ENCODE measurements at regions not wholly inside any gene's neighbourhood (a gene's known extent, or its start where the extent isn't known, plus 50 kb on each side); places are given as distances from the start of the nearest gene placed in this dataset.

DNA sequence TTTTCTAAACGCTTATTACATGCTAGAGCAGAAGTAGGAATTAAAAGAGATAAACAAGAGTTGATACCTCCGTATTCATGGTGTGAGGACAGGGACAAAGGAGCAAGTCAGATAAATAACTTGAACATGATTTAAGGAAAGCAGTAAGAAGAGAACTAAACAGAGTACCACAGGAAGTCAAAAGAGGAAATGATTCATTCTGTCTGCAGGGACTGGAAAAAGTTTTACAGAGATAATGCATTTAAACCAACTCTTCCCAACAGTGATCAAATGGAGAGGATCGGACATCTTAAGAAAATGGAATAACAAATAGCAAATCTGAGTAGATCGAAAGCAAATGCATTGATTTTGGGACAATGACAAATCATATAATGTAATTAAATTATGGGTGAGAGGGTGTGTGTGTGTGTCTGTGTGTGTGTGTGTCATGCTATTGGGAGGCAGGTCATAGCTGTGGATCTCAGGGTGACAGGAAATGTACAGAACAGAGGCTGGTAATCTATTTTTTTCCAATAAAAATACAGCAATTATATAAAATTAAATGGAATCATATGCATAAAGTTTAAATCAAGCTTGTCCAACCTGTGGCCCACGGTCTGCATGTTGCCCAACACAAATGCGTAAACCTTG is 113.4 kb downstream of the MC4R start:
- TF ChIP-seq EP300 (IDR thresholded peaks at IDR 0.05; ENCODE audit: low read depth) (no peak), POLR2A (IDR thresholded peaks at IDR 0.05) (no peak), POLR2AphosphoS5 (IDR thresholded peaks at IDR 0.05) (no peak), CTCF (IDR thresholded peaks at IDR 0.05) (no peak)
- intact Hi-C loops (cut with DNase I; ENCODE audit: low total_unique reads): no loop called here

GRCh38 chr18:60249388-60249787 is 123.2 kb downstream of the MC4R start:
- no peak for DNase-seq
- 93 to 94% methylated on average over 8 of the region's 8 CpGs for WGBS, 2 donors (ENCODE audit: low coverage in 1 of 2)
- Histone ChIP-seq H3K4me3 (no peak overlapping the region), H3K36me3 (no peaks in the 10 kb centered on the region), H3K27me3 (no peaks in the 10 kb centered on the region), H3K4me1 (no peaks in the 10 kb centered on the region), H3K27ac (no peak overlapping the region), H3K9me3 (no peaks in the 10 kb centered on the region)
- no peak for TF ChIP-seq POLR2A (IDR thresholded peaks at IDR 0.05)
- TF ChIP-seq EP300 (IDR thresholded peaks at IDR 0.05; ENCODE audit: low read depth): no peak
- no peak for TF ChIP-seq POLR2AphosphoS5 (IDR thresholded peaks at IDR 0.05)
- no peak for TF ChIP-seq CTCF (IDR thresholded peaks at IDR 0.05)
- in situ Hi-C loops (cut with MboI; ENCODE audit: low pct_ligation_motif_present in 1 of 4, low pct_unique_long_range_greater_than_20kb in 1 of 4, low sequenced_read_pairs in 3 of 4): no loop called here
- intact Hi-C loops (cut with DNase I; ENCODE audit: low total_unique reads): no loop called here

More for the DNA sequence above, 113.4 kb downstream of the MC4R start:
- in situ Hi-C loops (cut with MboI; ENCODE audit: low pct_ligation_motif_present in 1 of 4, low pct_unique_long_range_greater_than_20kb in 1 of 4, low sequenced_read_pairs in 3 of 4): no loop called here
- no peak overlapping the region for H3K4me3 ChIP-seq
- H3K9me3 ChIP-seq: no peaks in the 10 kb centered on the region
- no peak overlapping the region for H3K27ac ChIP-seq
- WGBS, 2 donors (ENCODE audit: low coverage in 1 of 2): 69 to 76% methylated on average over 6 of the region's 6 CpGs
- no peaks in the 10 kb centered on the region for H3K27me3 ChIP-seq
- H3K36me3 ChIP-seq: no peaks in the 10 kb centered on the region
- no peak for DNase-seq
- H3K4me1 ChIP-seq: no peaks in the 10 kb centered on the region

DNA sequence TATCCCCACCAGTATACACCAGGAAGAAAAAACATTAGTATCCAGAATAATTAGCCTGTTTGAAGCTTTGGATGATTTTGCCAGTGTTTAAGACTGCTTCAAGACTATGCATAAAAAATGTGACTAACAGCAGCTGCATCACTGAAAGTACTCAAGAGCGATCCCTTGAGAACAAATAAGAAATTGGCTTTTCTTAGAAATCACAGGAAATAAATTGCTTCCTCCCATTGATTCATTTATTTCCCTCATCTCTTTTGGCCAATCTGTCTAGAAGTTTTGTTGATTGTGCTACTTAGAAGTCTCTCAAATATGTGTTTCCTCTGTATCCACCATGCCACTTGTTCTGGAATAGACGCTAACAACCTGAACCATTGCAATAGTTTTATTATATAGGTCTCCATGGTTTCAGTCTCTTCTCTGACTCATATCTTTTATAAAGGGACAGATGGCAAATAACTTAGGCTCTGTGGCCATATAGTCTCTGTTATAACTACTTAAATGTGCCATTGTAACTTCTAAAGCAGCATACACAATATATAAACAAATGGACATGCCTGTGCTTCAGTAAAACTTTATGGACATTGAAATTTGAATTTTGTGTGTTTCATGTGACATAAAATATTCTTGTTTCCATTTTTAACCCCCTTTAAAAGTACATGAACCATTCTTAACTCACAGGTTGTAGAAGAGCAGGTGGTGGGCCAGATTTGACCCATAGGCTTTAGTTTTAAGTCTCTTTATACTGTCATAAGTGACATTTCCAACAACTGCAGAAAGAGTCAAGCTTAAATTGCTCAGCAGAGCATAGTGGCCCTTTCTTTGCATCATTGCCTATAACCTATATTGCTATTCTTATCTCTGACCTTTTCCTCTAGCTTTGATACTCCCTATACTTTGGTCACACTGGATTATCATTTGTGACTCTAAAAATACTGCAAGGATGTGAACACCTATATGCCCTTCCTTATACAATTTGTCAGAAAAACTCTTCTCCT is 123.9 kb downstream of the MC4R start:
- Histone ChIP-seq H3K27ac (peak overlapping the region in 3 of 4 donors; percentile 35 to 61 (median 36)), H3K4me1 (no peaks in the 10 kb centered on the region), H3K4me3 (no peak overlapping the region), H3K9me3 (no peaks in the 10 kb centered on the region), H3K36me3 (no peaks in the 10 kb centered on the region), H3K27me3 (no peaks in the 10 kb centered on the region)
- TF ChIP-seq POLR2A (IDR thresholded peaks at IDR 0.05) (no peak), EP300 (IDR thresholded peaks at IDR 0.05; ENCODE audit: low read depth) (no peak), POLR2AphosphoS5 (IDR thresholded peaks at IDR 0.05) (no peak), CTCF (IDR thresholded peaks at IDR 0.05) (no peak)
- intact Hi-C loops (cut with DNase I; ENCODE audit: low total_unique reads): no loop called here
- no peak for DNase-seq
- in situ Hi-C loops (cut with MboI; ENCODE audit: low pct_ligation_motif_present in 1 of 4, low pct_unique_long_range_greater_than_20kb in 1 of 4, low sequenced_read_pairs in 3 of 4): no loop called here
- WGBS, 2 donors (ENCODE audit: low coverage in 1 of 2): 60 to 75% methylated on average over 1 to 2 of the region's 2 CpGs

DNA sequence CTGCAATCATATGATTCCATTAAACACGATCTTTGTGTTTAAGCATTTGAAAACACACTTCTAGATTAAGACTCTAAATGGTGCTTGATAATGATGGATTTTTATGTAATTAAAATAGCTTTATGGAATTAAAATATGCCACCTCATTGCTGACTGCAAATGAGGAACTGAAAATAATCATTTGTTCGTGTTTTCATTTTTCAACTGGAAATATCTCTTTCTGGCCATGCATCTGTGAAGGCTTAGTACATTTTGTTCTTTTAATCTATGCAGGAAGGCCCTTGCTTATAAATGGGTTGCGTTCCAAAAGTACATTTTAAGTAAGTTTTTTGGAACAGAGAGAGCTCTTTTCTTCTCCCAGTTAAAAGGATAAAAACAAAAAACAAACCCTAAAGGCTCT is 125.5 kb downstream of the MC4R start:
- H3K36me3 ChIP-seq: no peaks in the 10 kb centered on the region
- no peaks in the 10 kb centered on the region for H3K9me3 ChIP-seq
- in situ Hi-C loops (cut with MboI; ENCODE audit: low pct_ligation_motif_present in 1 of 4, low pct_unique_long_range_greater_than_20kb in 1 of 4, low sequenced_read_pairs in 3 of 4): no loop called here
- intact Hi-C loops (cut with DNase I; ENCODE audit: low total_unique reads): no loop called here
- H3K4me3 ChIP-seq: no peak overlapping the region
- peak overlapping the region in 3 of 4 donors; percentile 28 to 61 (median 36) for H3K27ac ChIP-seq
- H3K27me3 ChIP-seq: no peaks in the 10 kb centered on the region
- 68 to 72% methylated on average over 3 of the region's 3 CpGs for WGBS, 2 donors (ENCODE audit: low coverage in 1 of 2)
- no peaks in the 10 kb centered on the region for H3K4me1 ChIP-seq
- DNase-seq: no peak
- TF ChIP-seq POLR2AphosphoS5 (IDR thresholded peaks at IDR 0.05) (peak in 1 of 3 donors; percentile 9), EP300 (IDR thresholded peaks at IDR 0.05; ENCODE audit: low read depth) (no peak), CTCF (IDR thresholded peaks at IDR 0.05) (no peak)
